Urinary bladder (tissue), 3 donors: ENCODE measurements at regions not wholly inside any gene's neighbourhood (a gene's known extent, or its start where the extent isn't known, plus 50 kb on each side); places are given as distances from the start of the nearest gene placed in this dataset.

Experiments used
- DNase-seq: peaks from one replicate; pipeline ENCODE4 v3.0.0-alpha.2; 2015; ENCODE audit errors: extremely low spot score
- H3K27ac ChIP-seq: one replicate; pipeline ENCODE4 v1.5.1; 2013; ENCODE audit warnings: low read depth, mild to moderate bottlenecking, moderate library complexity
- H3K36me3 ChIP-seq: one replicate; pipeline ENCODE4 v1.6.1; 2013; ENCODE audit warnings: mild to moderate bottlenecking, moderate library complexity; ENCODE audit not compliant: insufficient read depth
- H3K4me1 ChIP-seq: one replicate; pipeline ENCODE4 v1.6.1; 2013; ENCODE audit warnings: mild to moderate bottlenecking, moderate library complexity; ENCODE audit not compliant: insufficient read depth
- H3K4me3 ChIP-seq: one replicate; pipeline ENCODE4 v1.5.1; 2013; ENCODE audit warnings: low read depth, low read length
- WGBS: extraction: QIAGEN DNeasy Blood & Tissue Kit; methylation state at CpG from one replicate; pipeline ENCODE4 v1.1.7; 2013; 5-methylcytosine and 5-hydroxymethylcytosine counted together
- donor health status: healthy with polysubstance abuse.
- donor health status: healthy.

DNA sequence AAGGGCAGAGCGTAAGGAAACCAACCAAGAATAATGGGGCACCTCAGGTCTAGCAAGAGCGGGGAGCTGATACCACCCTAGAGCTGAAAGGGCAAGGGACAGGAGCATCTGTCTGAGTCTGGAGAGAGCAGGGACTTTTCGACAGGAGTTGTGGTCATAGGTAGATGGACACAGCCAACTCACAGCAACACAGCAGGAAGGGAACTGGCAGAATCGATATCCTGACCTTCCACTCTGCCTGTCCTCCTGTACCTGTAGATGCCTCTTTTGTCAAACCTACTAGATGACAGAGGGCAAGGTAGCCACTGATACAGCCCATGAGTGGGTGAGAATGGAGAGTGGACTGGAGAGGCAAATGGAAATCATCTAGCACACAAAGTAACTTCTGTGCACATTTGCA lies 247.2 kb upstream of the EGLN3 start:
- DNase-seq = no peak
- Histone ChIP-seq H3K4me1 (no peaks in the 10 kb centered on the region), H3K4me3 (no peak overlapping the region), H3K27ac (no peak overlapping the region), H3K36me3 (no peaks in the 10 kb centered on the region)
- 96% methylated on average over 4 of the region's 4 CpGs for WGBS

DNA sequence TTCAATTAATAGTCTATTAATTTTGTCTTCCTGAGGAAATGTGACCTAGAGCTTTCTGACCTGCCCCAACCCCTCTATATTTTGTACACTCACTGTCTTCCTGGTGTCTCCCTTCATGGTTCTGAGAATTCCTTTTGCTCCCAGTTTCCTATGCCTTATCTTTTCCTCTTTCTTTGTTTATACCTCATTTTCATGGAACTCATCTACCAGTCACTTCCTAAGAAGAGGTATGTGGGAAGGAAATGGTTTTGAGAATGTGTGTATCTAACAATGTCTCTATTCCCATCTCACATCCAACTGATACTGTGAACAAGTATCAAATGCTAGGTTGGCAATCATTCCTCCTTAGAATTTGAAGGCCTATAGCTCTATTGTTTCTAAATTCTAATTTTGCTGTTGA lies 245.1 kb upstream of the EGLN3 start:
- Histone ChIP-seq H3K4me3 (no peak overlapping the region), H3K36me3 (no peaks in the 10 kb centered on the region), H3K27ac (no peak overlapping the region), H3K4me1 (no peaks in the 10 kb centered on the region)
- DNase-seq = no peak

DNA sequence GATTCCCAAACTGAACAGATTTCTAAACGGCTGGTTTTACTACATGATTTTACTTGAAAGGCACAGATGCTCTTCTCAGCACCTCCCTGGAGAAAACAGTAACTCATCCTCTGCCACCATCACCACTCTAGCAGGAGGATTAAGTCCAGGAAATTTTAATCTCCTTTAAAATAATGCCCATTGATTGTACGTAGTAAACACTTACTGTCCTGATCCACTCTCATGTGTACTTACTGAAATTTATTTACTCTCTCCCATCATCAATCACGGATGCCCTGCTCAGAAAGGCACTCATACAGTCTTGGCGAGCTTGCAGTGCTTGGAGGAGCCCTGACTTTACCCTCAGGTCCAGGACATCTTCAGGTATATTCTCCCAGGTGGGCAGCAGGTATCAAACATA lies 239.8 kb upstream of the EGLN3 start:
- 68% methylated on average over 4 of the region's 4 CpGs for WGBS

GRCh38 chr14:34189866-34190265 lies 239.0 kb upstream of the EGLN3 start:
- Histone ChIP-seq H3K36me3 (no peaks in the 10 kb centered on the region), H3K4me3 (no peak overlapping the region), H3K27ac (no peak overlapping the region), H3K4me1 (no peaks in the 10 kb centered on the region)
- WGBS = 88% methylated on average over 3 of the region's 3 CpGs
- no peak for DNase-seq

More for the DNA sequence above, 239.8 kb upstream of the EGLN3 start:
- H3K36me3 ChIP-seq = no peaks in the 10 kb centered on the region
- no peak for DNase-seq
- H3K27ac ChIP-seq = no peak overlapping the region
- H3K4me3 ChIP-seq = no peak overlapping the region
- H3K4me1 ChIP-seq = no peaks in the 10 kb centered on the region

DNA sequence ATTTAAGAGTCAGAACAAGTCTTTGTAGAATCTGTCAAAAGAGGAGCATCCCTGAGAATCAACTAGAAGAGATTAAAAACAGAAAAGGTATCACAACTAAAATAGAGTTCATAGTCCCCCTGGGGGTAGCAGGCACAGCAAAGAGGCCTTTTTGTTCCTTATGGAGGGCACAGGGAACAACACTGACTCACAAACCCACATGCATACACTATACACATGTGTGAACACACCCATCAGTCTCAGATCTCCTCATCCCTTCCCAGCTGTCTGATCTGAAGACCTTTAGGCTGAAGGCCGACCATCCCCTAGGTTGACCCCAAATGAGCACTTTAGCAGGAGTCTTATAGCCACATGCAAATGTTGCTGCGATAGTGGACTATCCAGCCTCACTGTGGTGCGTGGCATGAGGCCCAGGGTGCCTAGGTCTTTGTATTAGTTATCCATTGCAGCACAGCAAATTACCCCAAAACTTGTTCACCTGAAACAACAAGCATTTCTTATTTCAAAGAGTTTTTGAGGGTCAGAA lies 236.7 kb upstream of the EGLN3 start:
- Histone ChIP-seq H3K4me1 (no peaks in the 10 kb centered on the region), H3K36me3 (no peaks in the 10 kb centered on the region), H3K27ac (no peak overlapping the region), H3K4me3 (no peak overlapping the region)
- WGBS = 94% methylated on average over 3 of the region's 3 CpGs
- DNase-seq = no peak

GRCh38 chr14:34187061-34187460 lies 236.2 kb upstream of the EGLN3 start:
- Histone ChIP-seq H3K4me3 (no peak overlapping the region), H3K27ac (no peak overlapping the region), H3K36me3 (no peaks in the 10 kb centered on the region), H3K4me1 (no peaks in the 10 kb centered on the region)
- no peak for DNase-seq
- 62% methylated on average over 3 of the region's 3 CpGs for WGBS

- 89% methylated on average over 2 of the region's 2 CpGs for WGBS
- H3K36me3 ChIP-seq = no peaks in the 10 kb centered on the region
- no peaks in the 10 kb centered on the region for H3K4me1 ChIP-seq
Measured at GRCh38 chr14:34184126-34184525, 233.3 kb upstream of the EGLN3 start.

GRCh38 chr14:34183478-34183877 lies 232.6 kb upstream of the EGLN3 start:
- no peaks in the 10 kb centered on the region for H3K4me1 ChIP-seq
- no peak for DNase-seq
- no peak overlapping the region for H3K4me3 ChIP-seq
- no peak overlapping the region for H3K27ac ChIP-seq
- WGBS = 90% methylated on average over 7 of the region's 7 CpGs
- H3K36me3 ChIP-seq = no peaks in the 10 kb centered on the region

More at GRCh38 chr14:34184126-34184525, 233.3 kb upstream of the EGLN3 start:
- Histone ChIP-seq H3K4me3 (no peak overlapping the region), H3K27ac (no peak overlapping the region)
- no peak for DNase-seq

GRCh38 chr14:34181338-34181737 lies 230.5 kb upstream of the EGLN3 start:
- H3K36me3 ChIP-seq = no peaks in the 10 kb centered on the region
- 59% methylated on average over 2 of the region's 2 CpGs for WGBS
- no peak overlapping the region for H3K27ac ChIP-seq
- no peak overlapping the region for H3K4me3 ChIP-seq
- H3K4me1 ChIP-seq = no peaks in the 10 kb centered on the region
- DNase-seq = no peak

DNA sequence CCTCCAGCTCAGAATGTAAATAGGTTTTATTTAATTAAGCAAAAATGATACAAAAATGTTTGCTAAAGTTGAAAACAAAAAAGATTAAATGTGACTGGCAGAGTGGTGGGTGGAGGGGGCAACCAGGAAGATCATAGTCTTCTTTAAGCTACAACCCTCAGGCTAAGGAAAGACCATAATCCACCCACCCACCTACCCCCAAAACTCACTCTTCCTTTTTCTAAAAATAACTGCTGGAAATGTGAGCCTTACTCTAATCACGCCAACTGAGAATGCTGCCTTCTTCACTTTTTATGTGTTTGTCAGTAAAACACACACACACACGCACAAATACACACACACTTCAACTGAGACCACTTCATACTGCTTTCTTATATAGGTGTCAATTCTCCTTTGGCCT lies 230.0 kb upstream of the EGLN3 start:
- no peaks in the 10 kb centered on the region for H3K4me1 ChIP-seq
- no peak overlapping the region for H3K27ac ChIP-seq
- H3K36me3 ChIP-seq = no peaks in the 10 kb centered on the region
- no peak for DNase-seq
- H3K4me3 ChIP-seq = no peak overlapping the region
- 81% methylated on average over 2 of the region's 2 CpGs for WGBS

DNA sequence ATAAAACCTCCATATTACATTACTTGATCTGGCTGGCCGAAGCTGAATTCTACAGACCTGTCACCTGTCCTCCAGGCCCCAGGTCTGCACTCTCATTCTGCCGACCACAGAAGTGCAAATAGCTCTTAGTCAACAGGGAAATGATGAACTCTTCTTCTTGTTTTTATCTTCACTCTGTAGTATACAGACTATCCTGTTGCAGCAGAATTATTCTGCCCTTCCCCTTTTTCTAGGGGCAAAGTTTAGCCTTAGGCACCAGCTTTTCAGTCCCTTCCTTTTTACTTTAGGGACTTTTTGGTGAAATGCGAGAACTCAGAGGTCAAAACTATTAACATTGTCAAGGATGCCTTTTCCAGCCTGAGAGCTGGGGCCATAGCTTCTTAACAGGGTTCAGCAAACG lies 229.6 kb upstream of the EGLN3 start:
- Histone ChIP-seq H3K4me1 (no peaks in the 10 kb centered on the region), H3K27ac (no peak overlapping the region)

GRCh38 chr14:34179727-34180126 lies 228.9 kb upstream of the EGLN3 start:
- no peak overlapping the region for H3K27ac ChIP-seq
- peak; percentile 54 for DNase-seq
- WGBS = 91% methylated on average over 1 of the region's 1 CpG

More for the DNA sequence above, 229.6 kb upstream of the EGLN3 start:
- 72% methylated on average over 4 of the region's 4 CpGs for WGBS
- DNase-seq = no peak
- Histone ChIP-seq H3K36me3 (no peaks in the 10 kb centered on the region), H3K4me3 (no peak overlapping the region)

DNA sequence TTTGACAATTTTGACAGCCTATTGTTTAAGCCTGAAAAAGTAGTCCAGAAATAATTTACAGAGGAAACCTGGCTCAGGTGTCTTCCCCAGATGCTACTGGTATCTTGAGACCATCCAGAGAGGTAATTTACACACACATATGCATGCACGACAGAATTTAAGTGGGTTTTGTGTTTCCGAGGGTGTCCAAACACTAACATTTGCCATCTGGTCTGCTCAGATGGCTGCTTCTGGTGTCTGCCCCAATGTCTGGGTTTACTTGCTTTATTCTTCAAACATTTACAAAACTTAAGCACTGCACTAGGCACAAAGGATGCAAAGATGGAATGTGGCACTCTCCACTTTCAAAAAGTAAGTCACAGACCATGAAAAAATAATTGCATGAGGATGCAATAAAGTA lies 226.6 kb upstream of the EGLN3 start:
- Histone ChIP-seq H3K27ac (no peak overlapping the region), H3K4me1 (no peaks in the 10 kb centered on the region), H3K36me3 (no peaks in the 10 kb centered on the region), H3K4me3 (no peak overlapping the region)
- DNase-seq = no peak
- WGBS = 66% methylated on average over 2 of the region's 2 CpGs

More at GRCh38 chr14:34179727-34180126, 228.9 kb upstream of the EGLN3 start:
- Histone ChIP-seq H3K4me3 (no peak overlapping the region), H3K4me1 (no peaks in the 10 kb centered on the region), H3K36me3 (no peaks in the 10 kb centered on the region)

- Histone ChIP-seq H3K4me3 (no peak overlapping the region), H3K36me3 (no peaks in the 10 kb centered on the region), H3K4me1 (no peaks in the 10 kb centered on the region), H3K27ac (no peak overlapping the region)
- DNase-seq = no peak
- 79% methylated on average over 2 of the region's 2 CpGs for WGBS
Measured at GRCh38 chr14:34175574-34175973, 224.7 kb upstream of the EGLN3 start.

GRCh38 chr14:34174973-34175372 lies 224.1 kb upstream of the EGLN3 start:
- Histone ChIP-seq H3K4me1 (no peaks in the 10 kb centered on the region), H3K27ac (no peak overlapping the region), H3K4me3 (no peak overlapping the region), H3K36me3 (no peaks in the 10 kb centered on the region)
- no peak for DNase-seq
- WGBS = 86% methylated on average over 3 of the region's 3 CpGs
